ENCODE measurements at regions not wholly inside any gene's neighbourhood (a gene's known extent, or its start where the extent isn't known, plus 50 kb on each side); places are given as distances from the start of the nearest gene placed in this dataset.

DNA sequence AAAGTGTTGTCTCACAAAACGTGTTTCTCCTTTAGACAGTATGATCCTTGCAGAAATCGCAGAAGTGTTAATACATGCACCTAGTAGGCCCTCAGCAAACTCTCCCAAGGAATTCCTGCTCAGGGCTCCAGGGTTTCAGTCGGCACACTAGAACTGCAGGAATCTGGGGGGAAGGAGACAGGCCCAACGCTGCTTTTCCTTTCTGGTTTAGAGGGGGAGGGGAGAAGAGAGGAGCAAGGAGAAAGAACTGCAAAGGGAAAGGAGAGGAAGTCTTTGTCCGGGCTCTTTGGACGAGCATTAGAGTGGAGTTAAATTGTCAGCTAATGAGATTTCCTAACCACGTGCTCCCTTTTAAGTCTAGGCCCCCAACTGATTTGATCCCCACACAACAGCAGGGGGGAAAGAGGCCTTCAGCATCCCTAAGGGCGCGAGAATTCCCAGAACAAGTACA is 103.7 kb upstream of the SOD1 start:
- H3K9me3 ChIP-seq = no peaks in the 10 kb centered on the region
- H3K4me1 Mint-ChIP-seq (ENCODE audit: low read depth, unreplicated experiment) = no peaks in the 10 kb centered on the region
- no peaks in the 10 kb centered on the region for H3K9me3 Mint-ChIP-seq (ENCODE audit: unreplicated experiment)
- peaks cover 5% of the 10 kb centered on the region for H3K27me3 Mint-ChIP-seq (ENCODE audit: insufficient read depth, unreplicated experiment)
- ChIA-PET POLR2A (no interaction called here), CTCF (no interaction called here)
- peaks cover 9% of the 10 kb centered on the region; the same call in 1 of the 2 replicates for H3K4me1 ChIP-seq
- no TSS peak for BruUV-seq (replicated peaks)
- no peak overlapping the region for H3K4me3 ChIP-seq (ENCODE audit: low read depth, low read length)
- intact Hi-C loops (cut with micrococcal nuclease; ENCODE audit: unreplicated experiment) = loop anchor here (5.0 kb wide), 1 partner anchor 53 kb away; no protein-coding TSS in a partner anchor
- DNase-seq = no peak
- no peak overlapping the region for H3K4me3 Mint-ChIP-seq (ENCODE audit: unreplicated experiment)
- no peak overlapping the region for H3K27ac Mint-ChIP-seq (ENCODE audit: unreplicated experiment)
- TF ChIP-seq, protein P1, sequence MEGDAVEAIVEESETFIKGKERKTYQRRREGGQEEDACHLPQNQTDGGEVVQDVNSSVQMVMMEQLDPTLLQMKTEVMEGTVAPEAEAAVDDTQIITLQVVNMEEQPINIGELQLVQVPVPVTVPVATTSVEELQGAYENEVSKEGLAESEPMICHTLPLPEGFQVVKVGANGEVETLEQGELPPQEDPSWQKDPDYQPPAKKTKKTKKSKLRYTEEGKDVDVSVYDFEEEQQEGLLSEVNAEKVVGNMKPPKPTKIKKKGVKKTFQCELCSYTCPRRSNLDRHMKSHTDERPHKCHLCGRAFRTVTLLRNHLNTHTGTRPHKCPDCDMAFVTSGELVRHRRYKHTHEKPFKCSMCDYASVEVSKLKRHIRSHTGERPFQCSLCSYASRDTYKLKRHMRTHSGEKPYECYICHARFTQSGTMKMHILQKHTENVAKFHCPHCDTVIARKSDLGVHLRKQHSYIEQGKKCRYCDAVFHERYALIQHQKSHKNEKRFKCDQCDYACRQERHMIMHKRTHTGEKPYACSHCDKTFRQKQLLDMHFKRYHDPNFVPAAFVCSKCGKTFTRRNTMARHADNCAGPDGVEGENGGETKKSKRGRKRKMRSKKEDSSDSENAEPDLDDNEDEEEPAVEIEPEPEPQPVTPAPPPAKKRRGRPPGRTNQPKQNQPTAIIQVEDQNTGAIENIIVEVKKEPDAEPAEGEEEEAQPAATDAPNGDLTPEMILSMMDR (IDR thresholded peaks at IDR 0.05; ENCODE audit: insufficient read depth in 1 of 2, low read depth in 1 of 2, low read length in 1 of 2, severe bottlenecking in 1 of 2, unreplicated experiment in 1 of 2) = no peak
- no peaks in the 10 kb centered on the region; the same call in 1 of the 2 replicates for H3K27me3 ChIP-seq (replicated peaks; ENCODE audit: control insufficient read depth, insufficient read depth, low read length)
- peaks cover 7% of the 10 kb centered on the region for H3K36me3 Mint-ChIP-seq (ENCODE audit: insufficient read depth, unreplicated experiment)
- no peaks in the 10 kb centered on the region for H3K36me3 ChIP-seq (ENCODE audit: control insufficient read depth, insufficient read depth, low read length)

DNA sequence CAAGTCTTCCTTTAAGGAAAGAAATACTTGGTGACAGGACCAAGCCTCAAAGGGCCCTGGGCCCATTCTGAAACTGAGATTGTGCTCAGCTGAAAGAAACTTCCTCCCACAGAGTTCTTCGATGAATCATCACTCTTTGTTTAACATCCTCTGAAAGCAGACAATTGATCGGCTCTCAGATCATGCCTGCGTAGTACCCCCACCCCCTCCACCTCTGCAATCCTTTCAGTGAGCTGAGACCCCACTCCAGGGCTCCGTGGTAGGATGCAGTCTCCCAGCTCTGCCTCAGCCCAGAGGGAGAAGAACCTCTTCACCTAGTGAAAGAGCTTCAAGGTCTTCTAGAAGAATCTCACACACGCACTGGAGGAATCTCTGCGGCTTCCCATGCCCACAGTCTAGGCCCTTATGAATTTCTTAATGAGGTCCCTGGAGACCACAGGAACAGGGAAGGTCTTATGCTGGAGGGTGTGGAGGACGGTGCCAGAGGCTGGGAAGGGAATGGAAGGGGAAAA is 104.9 kb upstream of the SOD1 start:
- H3K9me3 Mint-ChIP-seq (ENCODE audit: unreplicated experiment) = no peaks in the 10 kb centered on the region
- no TSS peak for BruUV-seq (replicated peaks)
- TF ChIP-seq, protein P1 (IDR thresholded peaks at IDR 0.05; ENCODE audit: insufficient read depth in 1 of 2, low read depth in 1 of 2, low read length in 1 of 2, severe bottlenecking in 1 of 2, unreplicated experiment in 1 of 2) = no peak
- Histone ChIP-seq H3K36me3 (ENCODE audit: control insufficient read depth, insufficient read depth, low read length) (no peaks in the 10 kb centered on the region), H3K4me3 (ENCODE audit: low read depth, low read length) (no peak overlapping the region), H3K4me1 (no peaks in the 10 kb centered on the region; the same call in 1 of the 2 replicates), H3K9me3 (no peaks in the 10 kb centered on the region), H3K27me3 (replicated peaks; ENCODE audit: control insufficient read depth, insufficient read depth, low read length) (no peaks in the 10 kb centered on the region; the same call in 1 of the 2 replicates)
- H3K36me3 Mint-ChIP-seq (ENCODE audit: insufficient read depth, unreplicated experiment) = peaks cover 5% of the 10 kb centered on the region
- H3K4me1 Mint-ChIP-seq (ENCODE audit: low read depth, unreplicated experiment) = no peaks in the 10 kb centered on the region
- H3K27ac Mint-ChIP-seq (ENCODE audit: unreplicated experiment) = no peak overlapping the region
- intact Hi-C loops (cut with micrococcal nuclease; ENCODE audit: unreplicated experiment) = loop anchor here (5.0 kb wide), 1 partner anchor 52 kb away; no protein-coding TSS in a partner anchor
- ChIA-PET CTCF (interaction anchor here (0.6 kb wide), 1 partner anchor 19 kb away, joined by 3 read pairs; no protein-coding TSS in a partner anchor), POLR2A (no interaction called here)
- DNase-seq = no peak
- H3K4me3 Mint-ChIP-seq (ENCODE audit: unreplicated experiment) = no peak overlapping the region
- H3K27me3 Mint-ChIP-seq (ENCODE audit: insufficient read depth, unreplicated experiment) = peaks cover 5% of the 10 kb centered on the region

DNA sequence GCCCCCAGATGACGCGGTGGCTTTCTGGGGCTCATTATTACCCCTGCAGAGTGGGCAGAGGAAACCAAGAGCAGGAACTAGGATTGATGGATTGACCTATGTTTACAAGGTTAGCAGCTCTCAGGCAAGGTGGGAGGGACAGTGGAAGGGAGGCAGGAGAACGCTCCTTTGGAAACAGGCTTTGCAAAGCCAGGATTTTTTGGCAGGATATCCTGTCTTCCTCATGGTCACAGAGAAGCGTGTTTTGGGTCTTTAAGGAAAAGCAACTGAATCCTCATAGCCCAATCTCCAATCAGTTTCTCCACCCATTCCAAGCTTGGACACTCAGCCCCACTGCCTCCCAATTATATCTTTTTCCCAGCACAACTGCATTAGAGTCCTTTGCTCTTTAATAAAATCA is 105.6 kb upstream of the SOD1 start:
- no peak overlapping the region for H3K4me3 ChIP-seq (ENCODE audit: low read depth, low read length)
- no peaks in the 10 kb centered on the region; the same call in 1 of the 2 replicates for H3K27me3 ChIP-seq (replicated peaks; ENCODE audit: control insufficient read depth, insufficient read depth, low read length)
- H3K27me3 Mint-ChIP-seq (ENCODE audit: insufficient read depth, unreplicated experiment) = peaks cover 5% of the 10 kb centered on the region
- CTCF ChIA-PET = no interaction called here
- H3K27ac Mint-ChIP-seq (ENCODE audit: unreplicated experiment) = no peak overlapping the region
- H3K4me1 Mint-ChIP-seq (ENCODE audit: low read depth, unreplicated experiment) = no peaks in the 10 kb centered on the region
- DNase-seq = no peak
- intact Hi-C loops (cut with micrococcal nuclease; ENCODE audit: unreplicated experiment) = no loop called here
- no peaks in the 10 kb centered on the region for H3K9me3 Mint-ChIP-seq (ENCODE audit: unreplicated experiment)
- H3K4me3 Mint-ChIP-seq (ENCODE audit: unreplicated experiment) = no peak overlapping the region
- H3K36me3 ChIP-seq (ENCODE audit: control insufficient read depth, insufficient read depth, low read length) = no peaks in the 10 kb centered on the region
- H3K4me1 ChIP-seq = no peaks in the 10 kb centered on the region; the same call in 1 of the 2 replicates
- no TSS peak for BruUV-seq (replicated peaks)
- TF ChIP-seq, protein P1 (IDR thresholded peaks at IDR 0.05; ENCODE audit: insufficient read depth in 1 of 2, low read depth in 1 of 2, low read length in 1 of 2, severe bottlenecking in 1 of 2, unreplicated experiment in 1 of 2) = no peak
- POLR2A ChIA-PET = no interaction called here
- H3K9me3 ChIP-seq = no peaks in the 10 kb centered on the region
- no peaks in the 10 kb centered on the region for H3K36me3 Mint-ChIP-seq (ENCODE audit: insufficient read depth, unreplicated experiment)

Data from Caco-2 (cell line).